NCI-H2227 (cell line): ENCODE measurements at regions not wholly inside any gene's neighbourhood (a gene's known extent, or its start where the extent isn't known, plus 50 kb on each side); places are given as distances from the start of the nearest gene placed in this dataset.
"Not testable (repeated sequence)": the region's sequence is repeated elsewhere in the genome, so short reads cannot be mapped to it uniquely, and the experiment has no call there.

ENCODE experiments used
- DNase-seq: peaks from one replicate; lab custom pipeline; 2025; ENCODE audit not compliant: unreplicated experiment; lab: John Stamatoyannopoulos, UW

DNA sequence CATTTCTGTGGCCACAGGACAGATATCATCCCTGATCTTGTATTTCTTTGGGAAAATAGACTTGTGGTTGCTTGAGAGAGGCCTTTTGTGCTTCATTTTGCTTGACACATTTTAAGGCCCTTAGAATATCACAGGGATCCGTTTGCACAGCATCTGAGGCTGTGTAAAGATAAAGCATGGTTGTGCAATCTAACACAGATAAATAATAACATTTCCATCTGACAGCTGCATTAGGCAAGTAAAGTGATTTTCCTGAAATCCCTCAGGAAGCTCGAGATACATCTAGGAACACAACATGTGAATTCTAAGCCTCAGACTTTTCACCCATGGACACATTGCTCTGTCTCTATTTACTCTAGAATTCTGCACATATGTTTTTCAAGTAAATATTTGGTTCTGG lies 212.8 kb upstream of the ADAMTSL1 start:
- no peak for DNase-seq

DNA sequence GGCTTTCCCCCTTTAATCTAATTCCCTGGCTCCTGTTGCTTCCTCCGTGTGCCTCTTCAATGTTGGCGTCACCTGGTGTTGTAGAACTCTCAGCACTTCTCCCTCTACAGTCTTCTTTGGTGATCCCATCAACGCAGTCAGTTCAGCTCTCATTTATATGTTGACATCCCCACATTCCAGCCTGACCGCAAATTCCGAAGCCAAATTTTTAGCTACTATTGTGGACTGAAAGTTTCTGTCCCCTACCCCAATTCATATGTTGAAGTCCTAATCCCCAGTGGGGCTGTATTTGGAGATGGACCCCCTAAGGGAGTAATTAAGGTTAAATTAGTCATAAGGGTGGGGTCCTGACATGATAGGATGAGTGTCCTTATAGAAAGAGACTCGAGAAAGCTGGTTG lies 210.6 kb upstream of the ADAMTSL1 start:
- DNase-seq, result no peak

DNA sequence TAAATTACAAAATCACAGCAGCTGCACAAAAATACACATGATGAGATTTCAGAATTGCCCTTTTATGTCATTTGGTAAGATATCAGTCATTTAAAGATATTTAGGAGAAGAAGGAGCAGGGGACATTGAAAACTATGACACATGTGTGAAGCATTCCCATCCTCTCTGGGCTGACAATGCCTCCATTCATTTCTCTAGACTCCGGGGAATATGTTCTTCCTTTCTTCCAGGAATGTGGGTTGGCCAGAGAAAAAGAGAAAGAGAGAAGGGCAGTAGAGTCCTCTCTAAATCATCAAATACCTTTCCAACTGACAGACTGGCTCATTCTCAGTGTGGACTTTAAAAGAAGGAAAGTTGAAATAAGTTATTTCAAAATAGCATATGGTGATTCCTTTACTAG lies 205.6 kb upstream of the ADAMTSL1 start:
- no peak for DNase-seq

DNA sequence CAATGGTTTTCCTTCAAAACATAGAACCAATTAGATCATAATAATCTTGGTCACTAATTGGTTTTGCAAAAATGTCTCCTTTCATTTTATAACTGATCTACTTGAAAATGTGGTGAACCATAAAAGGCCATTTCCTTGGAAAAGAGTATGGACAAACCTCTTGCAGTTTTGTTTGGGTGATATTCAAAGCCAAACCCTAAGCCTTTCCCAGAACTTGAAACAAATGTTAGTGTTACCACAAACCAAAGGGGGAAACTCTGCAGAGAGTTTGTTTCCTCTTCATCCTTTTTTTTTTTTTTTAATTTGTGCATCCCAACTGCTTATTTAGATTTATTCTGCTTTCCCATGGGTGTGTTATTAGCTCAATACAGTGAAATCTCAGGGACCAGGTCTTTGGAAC lies 204.4 kb upstream of the ADAMTSL1 start:
- no peak for DNase-seq

DNA sequence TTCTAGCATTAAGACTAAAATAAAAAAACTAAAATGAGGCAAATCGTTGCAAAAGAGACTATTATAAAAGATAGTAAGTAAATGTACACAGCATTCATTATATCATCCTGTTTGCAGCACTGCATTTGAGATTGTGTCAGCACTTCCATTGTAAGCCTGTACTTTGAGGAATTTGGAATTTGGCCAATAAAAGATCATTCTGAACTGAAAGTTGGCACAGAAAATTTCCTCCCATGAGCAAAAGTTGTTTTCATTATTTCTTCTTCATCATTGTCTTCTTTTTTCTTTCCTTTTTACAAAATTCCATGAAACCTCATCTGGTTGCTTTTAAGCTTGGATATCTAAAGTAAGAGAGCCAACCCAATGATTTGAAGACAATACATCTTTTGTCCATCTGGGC lies 199.3 kb upstream of the ADAMTSL1 start:
- DNase-seq, result no peak

DNA sequence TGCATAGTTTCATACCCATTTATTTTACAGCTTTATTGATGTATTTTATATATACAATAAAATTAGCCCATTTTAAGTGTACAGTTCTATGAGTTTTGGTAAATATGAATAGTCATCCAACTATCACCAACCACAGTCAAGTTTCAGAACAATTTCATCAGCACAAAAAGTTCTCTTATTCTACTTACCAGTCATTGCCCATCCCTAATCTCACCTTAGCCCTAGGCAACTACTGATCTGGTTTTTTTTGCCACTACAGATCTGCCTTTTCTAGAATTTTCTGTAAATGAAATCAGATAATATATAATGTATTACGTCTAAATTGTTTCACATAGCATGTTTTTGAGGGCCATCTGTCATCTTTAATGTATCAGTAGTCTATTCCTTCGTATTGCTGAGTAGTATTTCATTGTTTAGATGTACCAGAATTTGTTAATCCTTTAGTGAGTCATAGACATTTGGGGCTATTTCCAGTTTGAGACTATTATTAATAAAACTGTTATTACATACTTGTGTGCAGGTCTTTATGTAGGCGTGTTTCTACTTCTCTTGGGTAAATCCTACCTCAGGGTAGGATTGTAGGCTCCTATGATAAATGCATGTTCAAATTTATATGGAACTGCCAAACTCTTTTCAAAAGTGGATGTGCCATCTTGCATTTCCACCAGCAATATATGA lies 198.5 kb upstream of the ADAMTSL1 start:
- DNase-seq, result no peak

DNA sequence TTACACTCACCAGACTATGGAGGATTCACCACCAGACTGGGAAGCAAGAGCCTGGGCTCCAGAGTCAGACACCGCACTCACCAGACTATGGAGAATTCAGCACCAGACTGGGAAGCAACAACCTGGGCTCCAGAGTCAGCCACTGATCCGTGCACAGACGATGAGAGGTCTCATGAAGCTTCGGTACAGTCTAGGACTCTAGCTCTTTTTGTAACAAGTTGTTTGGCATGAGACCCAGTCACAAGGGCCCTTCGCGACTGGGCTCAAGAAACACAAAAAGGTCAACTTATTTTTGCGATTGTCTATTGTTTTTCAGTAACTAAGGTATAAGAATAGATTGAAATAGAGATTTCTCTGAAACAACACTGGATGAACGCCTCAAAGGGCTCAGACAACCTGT lies 192.7 kb upstream of the ADAMTSL1 start:
- no peak for DNase-seq

DNA sequence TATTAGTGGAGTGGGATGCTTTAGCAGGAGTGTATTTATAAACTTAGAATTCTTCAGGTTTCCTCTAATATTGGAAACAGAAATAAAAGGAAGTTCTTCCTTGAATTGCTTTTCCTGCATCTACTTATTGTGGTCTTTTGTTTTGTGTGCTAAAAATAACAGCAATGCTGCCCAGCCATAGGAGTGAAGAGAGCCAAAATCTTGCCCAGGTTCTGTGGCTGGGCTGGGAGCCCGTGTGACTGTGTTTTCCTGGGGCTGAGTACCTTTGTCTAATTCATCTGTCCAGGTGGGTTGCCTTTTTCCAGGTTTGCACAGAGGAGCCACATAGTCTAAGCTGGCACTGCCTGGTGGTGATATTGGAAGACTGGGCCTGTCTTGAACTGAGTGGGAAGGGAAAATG lies 179.7 kb upstream of the ADAMTSL1 start:
- no peak for DNase-seq

DNA sequence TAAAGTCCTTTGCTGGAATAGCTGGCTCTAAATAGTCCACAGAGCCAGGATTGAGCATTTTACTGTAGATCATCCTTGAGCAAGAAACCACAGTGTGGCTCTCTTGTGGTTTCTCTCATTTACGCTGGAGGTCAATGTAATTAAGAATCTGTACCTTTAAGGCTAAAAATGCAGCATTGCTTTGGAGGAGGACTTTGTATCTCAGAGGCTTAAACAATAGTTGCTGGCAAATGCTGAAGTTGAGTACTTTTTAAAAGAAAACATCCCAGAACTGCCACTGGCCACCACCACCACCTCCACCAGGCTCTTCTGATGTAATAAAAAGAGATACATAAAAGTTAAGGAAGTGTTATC lies 177.3 kb upstream of the ADAMTSL1 start:
- no peak for DNase-seq

DNA sequence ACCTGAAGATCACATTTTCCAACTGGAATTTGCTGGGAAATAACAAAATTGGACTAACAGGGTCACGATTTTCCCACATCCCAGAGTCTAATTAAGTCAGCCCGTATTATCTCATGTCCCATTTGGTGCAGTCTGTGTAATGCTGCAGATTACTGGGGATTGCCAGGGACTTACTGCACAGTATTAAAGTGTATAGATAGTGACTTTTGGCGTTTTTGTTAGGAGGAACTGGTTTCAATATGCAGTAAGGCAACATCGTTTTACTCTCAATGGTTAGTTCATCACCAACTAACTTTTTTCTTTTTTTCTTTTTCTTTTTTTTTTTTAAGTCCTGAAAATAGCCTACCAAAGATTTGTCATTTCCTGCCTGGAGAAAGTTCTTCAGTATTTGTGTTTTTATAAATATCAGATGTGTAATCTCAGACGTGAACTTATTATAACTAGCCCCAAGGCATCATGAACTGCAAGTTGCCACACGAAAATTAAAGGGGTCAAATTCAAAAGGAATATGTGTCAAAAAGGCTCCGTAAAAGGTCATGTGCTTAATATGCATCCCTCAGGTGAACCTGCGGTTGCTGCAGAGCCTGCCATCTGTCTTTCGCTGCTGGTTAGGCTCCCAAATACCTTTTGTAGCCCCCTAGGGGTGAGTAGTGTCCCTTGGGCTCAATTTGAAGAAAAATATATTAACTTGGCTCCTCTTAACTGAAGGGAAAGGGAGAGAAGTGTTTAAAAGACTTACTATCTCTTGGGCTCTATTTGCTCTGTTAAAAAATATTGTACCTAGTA lies 176.7 kb upstream of the ADAMTSL1 start:
- DNase-seq, result peak; percentile 26

DNA sequence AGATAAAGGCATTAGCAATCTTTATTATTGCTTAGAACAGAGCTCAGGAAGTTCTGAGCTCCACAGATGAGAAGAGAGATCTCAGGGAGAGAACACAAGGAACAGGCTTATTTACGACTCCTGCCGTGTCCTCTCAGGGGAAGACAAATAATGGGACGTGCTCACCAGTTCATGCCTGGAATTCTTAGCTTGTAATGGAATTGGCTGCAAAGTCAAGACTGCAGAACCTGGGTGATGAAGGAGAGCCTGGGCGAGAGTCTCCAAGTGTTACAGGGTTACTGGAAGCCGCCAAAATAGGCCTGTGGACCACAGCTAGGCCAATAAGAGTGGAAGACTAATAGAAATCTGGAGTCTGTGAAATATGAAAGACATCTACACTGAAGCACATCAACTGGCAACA lies 174.5 kb upstream of the ADAMTSL1 start:
- no peak for DNase-seq

DNA sequence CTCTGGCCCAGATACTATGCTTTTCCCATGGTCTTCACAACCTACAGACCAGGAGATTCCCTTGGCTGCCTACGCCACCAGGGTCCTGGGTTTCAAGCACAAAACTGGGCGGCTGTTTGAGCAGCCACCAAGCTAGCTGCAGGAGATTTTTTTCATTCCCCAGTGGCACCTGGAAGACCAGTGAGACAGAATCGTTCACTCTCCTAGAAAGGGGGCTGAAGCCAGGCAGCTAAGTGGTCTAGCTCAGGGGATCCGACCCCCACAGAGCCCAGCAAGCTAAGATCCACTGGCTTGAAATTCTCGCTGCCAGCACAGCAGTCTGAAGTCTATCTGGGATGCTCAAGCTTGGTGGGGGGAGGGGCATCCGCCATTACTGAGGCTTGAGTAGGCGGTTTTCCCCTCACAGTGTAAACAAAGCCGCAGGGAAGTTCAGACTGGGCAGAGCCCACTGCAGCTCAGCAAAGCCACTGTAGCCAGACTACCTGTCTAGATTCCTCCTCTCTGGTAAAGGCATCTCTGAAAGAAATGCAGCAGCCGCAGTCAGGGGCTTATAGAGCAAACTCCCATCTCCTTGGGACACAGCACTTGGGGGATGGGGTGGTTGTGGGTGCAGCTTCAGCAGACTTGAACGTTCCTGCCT lies 168.7 kb upstream of the ADAMTSL1 start:
- not testable (repeated sequence) for DNase-seq

DNA sequence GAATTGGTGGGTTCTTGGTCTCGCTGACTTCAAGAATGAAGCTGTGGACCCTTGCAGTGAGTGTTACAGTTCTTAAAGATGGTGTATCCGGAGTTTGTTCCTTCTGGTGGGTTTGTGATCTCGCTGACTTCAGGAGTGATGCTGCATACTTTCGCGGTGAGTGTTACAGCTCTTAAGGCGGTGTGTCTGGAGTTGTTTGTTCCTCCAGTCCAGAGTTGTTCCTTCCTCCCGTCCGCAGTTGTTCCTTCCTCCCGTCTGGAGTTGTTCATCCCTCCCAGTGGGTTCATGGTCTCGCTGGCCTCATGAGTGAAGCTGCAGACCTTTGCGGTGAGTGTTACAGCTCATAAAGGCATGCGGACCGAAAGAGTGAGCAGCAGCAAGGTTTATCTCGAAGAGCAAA lies 159.6 kb upstream of the ADAMTSL1 start:
- DNase-seq, result no peak

DNA sequence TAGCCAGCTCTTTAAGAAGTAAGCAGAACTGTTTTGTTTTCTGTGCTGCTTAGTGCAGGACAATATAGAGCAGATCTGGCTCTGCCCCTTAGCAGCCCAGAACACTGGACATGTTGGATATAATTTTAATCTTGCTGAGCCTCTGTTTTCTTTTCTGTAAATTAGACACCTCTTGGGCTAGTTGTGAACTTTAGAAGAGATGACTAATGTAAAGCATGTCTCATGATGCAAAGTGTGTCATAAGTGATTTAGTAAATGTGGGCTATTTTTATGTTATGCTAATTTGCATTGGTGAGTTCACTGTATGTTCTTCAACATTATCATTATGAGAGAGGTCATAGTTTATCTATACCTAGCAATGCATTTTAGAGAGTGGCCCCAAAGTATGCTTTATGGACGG lies 156.1 kb upstream of the ADAMTSL1 start:
- DNase-seq, result no peak

DNA sequence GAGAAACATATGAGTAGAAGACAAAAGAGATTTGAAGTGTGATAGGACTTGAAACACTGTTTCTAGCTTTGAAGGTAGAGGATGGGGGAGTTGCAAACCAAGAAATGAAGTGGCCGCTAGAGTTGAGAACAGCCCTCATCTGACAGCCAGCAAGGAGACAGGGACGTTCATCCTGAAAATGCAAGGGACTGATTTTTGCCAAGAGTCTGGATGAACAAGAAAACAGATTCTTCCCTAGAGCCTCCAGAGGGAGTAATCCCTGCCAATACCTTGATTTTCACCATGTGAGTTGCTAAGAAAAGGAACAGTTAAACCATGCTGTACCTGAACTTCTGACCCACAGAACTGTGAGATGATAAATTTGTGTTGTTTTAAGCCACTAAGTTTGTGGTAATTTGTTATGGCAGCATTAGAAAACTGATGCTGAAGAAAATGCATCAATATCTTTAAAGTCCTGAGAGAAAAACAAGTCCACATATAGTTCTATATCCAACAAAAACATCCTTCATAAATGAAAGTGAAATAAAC lies 154.0 kb upstream of the ADAMTSL1 start:
- no peak for DNase-seq

DNA sequence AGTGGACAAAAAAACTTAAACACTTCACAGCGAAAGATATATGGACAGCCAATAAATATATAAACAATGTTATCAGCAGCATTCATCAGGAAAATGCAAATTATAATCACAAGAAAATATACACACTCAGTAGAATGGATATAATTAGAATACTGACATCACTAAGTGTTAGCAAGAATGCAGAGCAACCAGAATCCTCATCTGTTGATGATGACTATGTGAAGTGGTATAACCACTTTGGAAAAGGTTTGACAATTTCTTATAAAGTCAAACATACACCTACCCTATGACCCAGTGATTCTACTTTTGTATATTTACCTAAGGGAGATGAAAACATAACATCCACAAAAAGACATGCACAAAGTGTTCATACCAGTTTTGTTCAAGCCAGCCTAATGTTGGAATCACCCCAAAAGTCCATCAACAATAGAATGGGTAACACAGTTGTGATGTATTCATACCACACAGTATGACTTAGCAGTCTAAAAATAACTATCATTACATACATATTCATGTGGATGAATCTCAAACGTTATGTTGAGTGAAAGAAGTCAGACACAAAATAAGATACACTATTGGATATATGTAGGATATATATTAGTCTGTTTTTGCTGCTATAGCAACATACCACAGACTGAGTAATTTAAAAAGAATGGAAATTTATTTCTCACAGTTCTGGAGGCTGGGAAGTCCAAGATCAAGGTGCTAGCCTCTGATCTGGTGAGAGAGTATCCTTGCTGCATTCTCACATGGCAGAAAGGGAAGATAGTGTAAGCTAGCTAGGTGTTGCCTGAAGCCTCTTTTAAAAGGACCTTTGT lies 148.8 kb upstream of the ADAMTSL1 start:
- no peak for DNase-seq

DNA sequence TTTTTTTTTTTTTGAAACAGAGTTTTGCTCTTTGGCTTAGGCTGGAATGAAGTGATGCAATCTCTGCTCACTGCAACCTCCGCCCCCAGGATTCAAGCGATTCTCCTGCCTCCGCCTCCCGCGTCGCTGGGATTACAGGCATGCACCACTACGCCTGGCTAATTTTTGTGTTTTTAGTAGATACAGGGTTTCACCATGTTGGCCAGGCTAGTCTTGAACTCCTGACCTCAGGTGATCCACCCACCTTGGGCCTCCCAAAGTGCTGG lies 148.3 kb upstream of the ADAMTSL1 start:
- DNase-seq, result not testable (repeated sequence)

DNA sequence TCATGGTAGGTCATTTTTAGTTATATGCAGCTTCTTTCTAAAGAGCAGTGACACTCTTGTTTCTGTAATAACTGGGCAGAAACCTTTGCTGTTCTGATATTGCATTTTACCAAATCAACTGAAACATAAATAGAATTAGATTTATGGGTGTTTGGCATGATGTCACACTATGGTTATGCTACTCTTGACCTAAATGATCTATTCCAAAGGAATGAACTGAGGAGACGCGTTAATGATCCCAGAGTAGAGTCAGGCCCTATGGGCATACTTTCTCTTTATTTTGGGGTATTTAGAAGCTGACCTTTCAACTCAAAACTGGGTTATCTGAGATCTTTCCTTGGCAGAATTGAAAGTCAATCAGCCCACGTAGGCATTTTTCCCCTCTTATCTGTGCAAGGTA lies 146.8 kb upstream of the ADAMTSL1 start:
- no peak for DNase-seq

DNA sequence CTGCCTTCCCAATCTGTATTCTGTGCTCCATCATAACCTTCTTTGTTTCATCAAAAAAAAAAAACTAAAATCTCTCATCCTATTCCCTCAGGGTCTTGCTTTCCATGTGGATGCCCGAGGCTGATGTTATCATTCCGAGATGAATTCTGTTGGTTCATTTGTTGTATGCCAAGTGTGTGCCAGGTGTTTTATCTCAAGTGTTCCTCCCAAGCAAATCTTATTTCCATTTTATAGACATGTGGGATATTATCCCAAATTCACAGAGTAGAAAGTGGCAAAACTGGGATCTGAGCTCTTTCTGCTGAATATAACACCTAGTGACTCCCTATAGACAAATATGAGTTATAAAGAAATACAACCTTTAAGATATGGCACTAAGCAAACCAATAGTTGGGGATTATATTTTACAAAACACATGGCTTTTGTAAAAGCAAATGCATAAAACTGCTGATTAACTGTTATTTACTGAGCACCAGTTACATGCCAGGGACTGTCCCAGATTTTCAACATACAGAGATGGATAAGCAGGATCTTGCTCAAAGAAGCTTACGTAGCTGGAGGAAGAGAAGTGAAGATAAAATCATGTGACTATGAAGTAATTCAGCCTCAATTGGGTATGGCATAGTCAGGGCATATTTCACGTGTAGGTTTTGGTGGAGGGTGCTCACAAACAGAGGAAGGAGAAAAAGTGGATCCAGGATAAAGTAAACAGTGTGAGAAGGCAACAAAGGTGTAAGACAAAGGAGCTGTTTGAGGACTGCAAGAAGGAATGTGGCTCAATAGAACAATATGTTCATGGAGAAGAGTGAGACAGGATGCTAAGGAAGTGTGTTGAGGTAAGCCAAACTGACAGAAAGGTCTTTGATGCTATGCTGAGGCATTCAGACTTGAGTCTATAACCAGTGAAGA lies 143.3 kb upstream of the ADAMTSL1 start:
- DNase-seq, result no peak

DNA sequence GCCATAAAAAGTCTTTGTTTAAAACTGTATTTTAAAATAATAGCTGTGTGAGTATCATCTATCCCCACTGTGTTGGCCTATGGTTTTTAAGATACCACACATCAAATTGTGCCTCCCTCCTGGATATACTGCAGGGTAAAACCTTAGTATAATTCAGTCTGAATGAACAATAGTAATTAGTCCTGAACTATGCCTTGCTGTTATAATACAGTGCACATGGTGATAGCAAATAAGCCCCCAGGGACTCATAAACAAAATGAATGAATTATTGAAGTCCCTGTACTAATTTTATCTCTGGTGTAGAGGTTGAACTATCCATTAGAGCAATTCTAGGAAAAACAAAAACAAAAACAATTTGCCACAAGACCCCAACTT lies 142.7 kb upstream of the ADAMTSL1 start:
- DNase-seq, result no peak

DNA sequence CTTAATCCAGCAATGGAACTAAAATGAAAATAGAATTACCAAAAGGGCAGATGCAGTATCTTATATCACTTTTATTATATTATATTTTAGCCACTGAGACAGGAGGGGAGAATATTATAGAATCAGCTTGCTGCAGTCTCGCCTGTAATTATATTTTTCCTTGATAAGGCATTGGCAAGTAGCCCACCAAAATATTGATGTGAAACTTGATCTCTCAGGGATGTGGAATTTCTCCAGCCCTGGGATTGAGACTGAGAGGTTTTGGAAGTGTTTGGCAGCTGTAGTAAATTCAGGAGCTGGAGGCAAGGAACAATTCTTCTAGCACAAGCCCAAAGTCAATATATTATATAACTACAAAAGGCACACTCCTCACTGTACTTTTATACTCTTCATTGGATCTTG lies 142.1 kb upstream of the ADAMTSL1 start:
- DNase-seq, result no peak
